Endothelial cell of umbilical vein (primary cell): ENCODE measurements at regions not wholly inside any gene's neighbourhood (a gene's known extent, or its start where the extent isn't known, plus 50 kb on each side); places are given as distances from the start of the nearest gene placed in this dataset.

Experiments
- BruUV-seq: library from RNA; stranded (reverse); fragments of 400-500 nt; replicated peaks from 2 replicates; lab custom pipeline; 2021; lab: Mats Ljungman, UMichigan
- CTCF ChIA-PET: fragments of 300-600, 350-600 bp; sonication (Branson Sonifier 250); formaldehyde crosslinking; loops from one replicate; lab custom pipeline; 2021; ENCODE audit warnings: antibody characterized with exemption, inconsistent platforms; lab: Charles Lee
- POLR2A ChIA-PET: fragments of 300-600, 350-600 bp; sonication (Branson Sonifier 250); formaldehyde crosslinking; loops from one replicate; lab custom pipeline; 2021; ENCODE audit warnings: antibody characterized with exemption, inconsistent platforms; lab: Charles Lee
- DNase-seq: peaks from one replicate; pipeline ENCODE4 v3.0.0-alpha.2; 2011; ENCODE audit warnings: low read depth, low spot score
- FAIRE-seq: peaks from 2 replicates; lab custom pipeline; 2011; peaks lifted over from hg19 to GRCh38; lab: Jason Lieb, UNC
- H2AFZ ChIP-seq: 2 replicates; pipeline ENCODE4 v1.6.0; 2012; ENCODE audit warnings: low read depth, low read length, control low read depth, inconsistent platforms
- H3K27ac ChIP-seq: 2 replicates; pipeline ENCODE4 v1.5.1; 2011; ENCODE audit warnings: low read depth, mild to moderate bottlenecking, control low read depth, low read length, moderate library complexity; ENCODE audit not compliant: insufficient read depth
- H3K27me3 ChIP-seq, 2 experiments: 2 replicates each; pipeline versions ENCODE4 v1.6.0 to v1.6.1; 2011; ENCODE audit warnings: low read length in 2 of 2, mixed read lengths in 1 of 2; ENCODE audit not compliant: control insufficient read depth in 2 of 2, insufficient read depth in 2 of 2
- H3K36me3 ChIP-seq, 2 experiments: 2 replicates in 1 of 2; 3 replicates in 1 of 2; pipeline ENCODE4 v1.5.1; 2011; ENCODE audit warnings: low read length in 2 of 2, mild to moderate bottlenecking in 1 of 2, moderate library complexity in 1 of 2; ENCODE audit not compliant: control insufficient read depth in 2 of 2, insufficient read depth in 2 of 2; ENCODE audit errors: extremely low read depth in 1 of 2
- H3K4me1 ChIP-seq: 3 replicates; pipeline ENCODE4 v1.5.1; 2011; ENCODE audit warnings: mild to moderate bottlenecking, low read length; ENCODE audit not compliant: control insufficient read depth, insufficient read depth; ENCODE audit errors: extremely low read depth
- H3K4me2 ChIP-seq: 2 replicates; pipeline ENCODE4 v1.6.1; 2011; ENCODE audit warnings: low read length, control low read depth, mixed read lengths; ENCODE audit not compliant: insufficient read depth
- H3K4me3 ChIP-seq, 3 experiments: fragments of 200-600 bp in 1 of 3; sonication (generic), shearing (Covaris generic) in 1 of 3; replicated peaks in 1 of 3; 2 replicates each; pipeline ENCODE4 v1.5.1; 2011 to 2016; ENCODE audit warnings: control low read depth in 3 of 3, low read length in 3 of 3, mild to moderate bottlenecking in 2 of 3, inconsistent platforms in 1 of 3, low read depth in 1 of 3, moderate library complexity in 1 of 3; ENCODE audit not compliant: insufficient read depth in 1 of 3
- H3K79me2 ChIP-seq: 2 replicates; pipeline ENCODE4 v1.6.0; 2012; ENCODE audit warnings: low read length, inconsistent platforms; ENCODE audit not compliant: control insufficient read depth, insufficient read depth
- H3K9ac ChIP-seq: replicated peaks from 2 replicates; pipeline ENCODE3; 2011; ENCODE audit warnings: low read length, control low read depth; ENCODE audit not compliant: insufficient read depth; ENCODE audit errors: extremely low read depth
- H3K9me1 ChIP-seq: replicated peaks from 3 replicates; pipeline ENCODE4 v1.6.0; 2011; ENCODE audit warnings: mild to moderate bottlenecking, low read length; ENCODE audit not compliant: control insufficient read depth, insufficient read depth; ENCODE audit errors: extremely low read depth
- H3K9me3 ChIP-seq: replicated peaks from 2 replicates; pipeline ENCODE4 v1.5.1; 2012; ENCODE audit warnings: low read length, inconsistent platforms; ENCODE audit not compliant: control insufficient read depth, insufficient read depth
- H4K20me1 ChIP-seq: replicated peaks from 2 replicates; pipeline ENCODE3; 2011; ENCODE audit warnings: mild to moderate bottlenecking, low read length; ENCODE audit not compliant: control insufficient read depth, insufficient read depth; ENCODE audit errors: extremely low read depth
- CTCF ChIP-seq, 2 donors: IDR thresholded peaks; 1 replicate in 1 of 2; 2 replicates in 1 of 2; pipeline ENCODE4 v1.5.1; 2011; ENCODE audit warnings: low read length in 2 of 2, mild to moderate bottlenecking in 2 of 2, moderate library complexity in 2 of 2, control low read depth in 1 of 2, inconsistent platforms in 1 of 2, low read depth in 1 of 2; ENCODE audit not compliant: insufficient read depth in 1 of 2; ENCODE audit errors: extremely low read depth in 1 of 2
- EZH2 ChIP-seq: IDR thresholded peaks from 2 replicates; pipeline ENCODE4 v1.6.1; 2012; ENCODE audit warnings: borderline replicate concordance, low read depth, mild to moderate bottlenecking, moderate library complexity, low read length, inconsistent platforms; ENCODE audit not compliant: severe bottlenecking
- FOS ChIP-seq: IDR thresholded peaks from 2 replicates; pipeline ENCODE4 v1.6.1; 2011; ENCODE audit warnings: mild to moderate bottlenecking, low read length, moderate library complexity, borderline replicate concordance; ENCODE audit not compliant: insufficient read depth
- GATA2 ChIP-seq: IDR thresholded peaks from 2 replicates; pipeline ENCODE4 v1.7.0; 2011; ENCODE audit warnings: low read depth, mild to moderate bottlenecking, moderate library complexity, mixed read lengths, low read length; ENCODE audit not compliant: insufficient read length, insufficient read depth
- JUN ChIP-seq: IDR thresholded peaks from 2 replicates; pipeline ENCODE4 v1.6.1; 2011; ENCODE audit warnings: borderline replicate concordance, low read depth; ENCODE audit not compliant: insufficient read length, insufficient read depth
- MYC ChIP-seq: IDR thresholded peaks from one replicate; pipeline ENCODE4 v1.6.1; 2011; ENCODE audit warnings: mild to moderate bottlenecking, low read depth, low read length
- POLR2A ChIP-seq: IDR thresholded peaks from 2 replicates; pipeline ENCODE4 v1.6.1; 2012; ENCODE audit warnings: low read depth, mild to moderate bottlenecking, control low read depth, low read length
- POLR2AphosphoS5 ChIP-seq: IDR thresholded peaks from 2 replicates; pipeline ENCODE4 v1.6.1; 2012; ENCODE audit warnings: low read depth, mild to moderate bottlenecking, control low read depth, low read length, moderate library complexity; ENCODE audit not compliant: insufficient read depth
- dilution Hi-C: fragments of 300-500 bp; cut with MboI; formaldehyde crosslinking; loops from one replicate; pipeline ENCODE4 v1.15.0; 2019; ENCODE audit warnings: low sequenced_read_pairs; ENCODE audit not compliant: extremely low pct_ligation_motif_present
- intact Hi-C: fragments of 100-400 bp; cut with micrococcal nuclease; formaldehyde crosslinking; loops from one replicate; pipeline ENCODE4 v1.10.0; 2022
- TF ChIP-seq, protein P1 (sequence below): IDR thresholded peaks from 2 replicates; pipeline ENCODE4 v1.6.1; 2011; ENCODE audit not compliant: insufficient read depth, insufficient read length

DNA sequence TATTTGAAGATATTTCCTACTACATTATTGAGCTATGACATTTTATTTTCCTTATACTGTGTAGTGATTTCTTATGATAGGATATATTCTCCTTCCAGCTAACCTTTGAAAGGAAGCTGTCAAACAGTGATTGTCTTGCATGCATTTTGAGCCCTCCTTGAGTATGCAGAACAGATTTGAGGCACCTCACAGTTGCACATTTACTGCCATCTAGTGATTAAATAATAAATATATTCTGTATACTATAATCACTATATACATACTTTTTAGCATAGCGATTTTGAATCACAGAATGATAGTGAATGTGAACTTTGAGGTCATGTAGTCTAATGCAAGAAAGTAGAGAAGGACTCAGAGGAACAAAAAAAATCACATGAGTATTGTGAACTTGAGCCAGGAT lies 268.4 kb upstream of the CDH19 start:
- no peaks in the 10 kb centered on the region for H4K20me1 ChIP-seq
- no peak overlapping the region for H2AFZ ChIP-seq
- peak; percentile 51 for DNase-seq
- intact Hi-C loops: loop anchor here (1.0 to 10.0 kb wide), 2 partner anchors 312 to 937 kb away; no protein-coding TSS in a partner anchor
- H3K9me3 ChIP-seq: no peaks in the 10 kb centered on the region
- ChIA-PET CTCF (interaction anchor here (0.8 to 5.7 kb wide), 4 partner anchors 13 to 315 kb away, joined by 3 to 61 read pairs (median 3); no protein-coding TSS in a partner anchor), POLR2A (no interaction called here)
- BruUV-seq: no TSS peak
- H3K4me1 ChIP-seq: no peaks in the 10 kb centered on the region
- TF ChIP-seq CTCF (IDR thresholded peaks at IDR 0.05; ENCODE audit: extremely low read depth in 1 of 2, insufficient read depth in 1 of 2, low read depth in 1 of 2, low read length in 2 of 2) (peak in 1 of 2 donors; percentile 15), GATA2 (no peak)
- no peak overlapping the region for H3K9ac ChIP-seq
- H3K79me2 ChIP-seq: no peaks in the 10 kb centered on the region
- H3K27ac ChIP-seq: no peak overlapping the region
- H3K9me1 ChIP-seq: no peaks in the 10 kb centered on the region
- no peaks in the 10 kb centered on the region for H3K27me3 ChIP-seq
- no peak overlapping the region for H3K4me3 ChIP-seq
- no peaks in the 10 kb centered on the region for H3K36me3 ChIP-seq
- dilution Hi-C loops: no loop called here
- no peak overlapping the region for H3K4me2 ChIP-seq
- FAIRE-seq: no peak

DNA sequence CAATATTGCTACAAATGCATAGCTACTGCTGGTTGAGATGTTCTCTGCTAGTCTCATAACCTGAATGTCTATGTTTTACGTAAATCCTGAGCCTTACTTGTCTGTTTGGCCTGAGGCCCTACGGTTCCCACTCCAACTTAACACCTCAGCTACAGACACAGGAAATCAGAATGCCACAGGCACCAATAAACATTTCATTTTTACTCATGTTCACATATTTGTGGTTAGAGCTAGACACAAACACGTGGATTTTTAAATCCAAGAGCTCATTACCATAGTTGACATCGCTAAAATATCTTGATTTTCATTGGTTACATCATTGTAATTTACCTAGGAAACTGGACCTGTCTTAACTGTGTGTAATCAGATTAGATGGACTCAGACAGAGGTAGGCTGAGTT lies 263.8 kb upstream of the CDH19 start:
- H4K20me1 ChIP-seq: no peaks in the 10 kb centered on the region
- H3K36me3 ChIP-seq: no peaks in the 10 kb centered on the region
- ChIA-PET POLR2A (no interaction called here), CTCF (no interaction called here)
- H3K27me3 ChIP-seq: no peaks in the 10 kb centered on the region
- H3K27ac ChIP-seq: no peak overlapping the region
- TF ChIP-seq CTCF (IDR thresholded peaks at IDR 0.05; ENCODE audit: extremely low read depth in 1 of 2, insufficient read depth in 1 of 2, low read depth in 1 of 2, low read length in 2 of 2) (no peak), FOS (no peak), GATA2 (no peak), POLR2A (no peak), MYC (no peak), JUN (no peak), POLR2AphosphoS5 (no peak), EZH2 (no peak)
- TF ChIP-seq, protein P1, sequence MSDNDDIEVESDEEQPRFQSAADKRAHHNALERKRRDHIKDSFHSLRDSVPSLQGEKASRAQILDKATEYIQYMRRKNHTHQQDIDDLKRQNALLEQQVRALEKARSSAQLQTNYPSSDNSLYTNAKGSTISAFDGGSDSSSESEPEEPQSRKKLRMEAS: no peak
- dilution Hi-C loops (no loop called here), intact Hi-C loops (no loop called here)
- FAIRE-seq: no peak
- H3K4me3 ChIP-seq: no peak overlapping the region
- H3K4me2 ChIP-seq: no peak overlapping the region
- no peak overlapping the region for H2AFZ ChIP-seq
- no peaks in the 10 kb centered on the region for H3K4me1 ChIP-seq
- DNase-seq: no peak
- no TSS peak for BruUV-seq
- no peaks in the 10 kb centered on the region for H3K9me3 ChIP-seq
- H3K79me2 ChIP-seq: no peaks in the 10 kb centered on the region
- H3K9ac ChIP-seq: no peak overlapping the region
- H3K9me1 ChIP-seq: no peaks in the 10 kb centered on the region
